CD4-positive, alpha-beta T cell treated with Interleukin-6 at 100 ng/mL for 8 hours (primary cell): ENCODE measurements at regions not wholly inside any gene's neighbourhood (a gene's known extent, or its start where the extent isn't known, plus 50 kb on each side); places are given as distances from the start of the nearest gene placed in this dataset.

Experiments
- DNase-seq: peaks from one replicate; pipeline ENCODE4 v3.0.0-alpha.2; 2020; ENCODE audit warnings: mixed read lengths, low spot score

DNA sequence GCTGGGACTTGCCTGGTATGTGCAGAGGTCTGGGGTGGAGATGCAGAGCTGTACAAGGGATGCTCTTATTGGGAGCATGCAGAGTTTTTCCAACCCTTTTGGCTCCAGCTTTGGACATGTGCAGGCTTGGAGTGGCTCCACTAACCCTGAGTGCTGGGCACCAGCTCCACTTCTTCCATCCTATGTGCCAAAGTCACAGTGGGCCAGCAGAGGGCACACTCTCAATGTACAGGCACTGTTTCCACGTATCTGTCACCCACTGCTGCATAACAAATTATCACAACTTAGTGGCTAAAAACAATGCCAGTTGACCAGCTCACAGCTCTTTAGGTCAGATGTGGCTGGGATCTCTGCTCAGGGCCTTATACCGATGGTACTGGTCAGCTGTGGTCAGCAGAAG lies 631.8 kb downstream of the AJAP1 start:
- DNase-seq = no peak

GRCh38 chr1:5274527-5274926 lies 620.1 kb downstream of the AJAP1 start:
- no peak for DNase-seq

- DNase-seq = no peak
Observed at GRCh38 chr1:5273280-5274003, 619.0 kb downstream of the AJAP1 start.

GRCh38 chr1:5272325-5272724 lies 617.9 kb downstream of the AJAP1 start:
- no peak for DNase-seq

DNA sequence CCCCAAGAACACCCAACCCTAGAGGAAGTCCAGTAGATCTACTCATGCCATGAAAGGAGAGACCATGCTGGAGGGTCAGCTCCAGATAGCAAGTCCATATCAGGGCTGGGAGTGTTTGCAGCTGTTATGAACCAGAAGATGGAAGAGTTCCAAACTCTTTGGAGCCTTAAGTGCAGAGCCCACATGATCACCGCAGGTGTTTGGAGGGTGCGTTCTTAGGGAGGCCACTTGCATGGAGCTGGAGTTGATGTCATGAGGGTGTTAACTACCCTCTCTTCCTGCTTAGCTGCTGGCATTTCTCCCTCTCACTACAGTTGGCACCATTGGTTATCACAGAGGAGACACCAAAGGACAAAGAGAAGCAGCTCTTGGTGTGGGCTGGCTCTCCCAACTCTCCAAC lies 616.9 kb downstream of the AJAP1 start:
- no peak for DNase-seq

GRCh38 chr1:5269901-5270300 lies 615.5 kb downstream of the AJAP1 start:
- DNase-seq = no peak

DNA sequence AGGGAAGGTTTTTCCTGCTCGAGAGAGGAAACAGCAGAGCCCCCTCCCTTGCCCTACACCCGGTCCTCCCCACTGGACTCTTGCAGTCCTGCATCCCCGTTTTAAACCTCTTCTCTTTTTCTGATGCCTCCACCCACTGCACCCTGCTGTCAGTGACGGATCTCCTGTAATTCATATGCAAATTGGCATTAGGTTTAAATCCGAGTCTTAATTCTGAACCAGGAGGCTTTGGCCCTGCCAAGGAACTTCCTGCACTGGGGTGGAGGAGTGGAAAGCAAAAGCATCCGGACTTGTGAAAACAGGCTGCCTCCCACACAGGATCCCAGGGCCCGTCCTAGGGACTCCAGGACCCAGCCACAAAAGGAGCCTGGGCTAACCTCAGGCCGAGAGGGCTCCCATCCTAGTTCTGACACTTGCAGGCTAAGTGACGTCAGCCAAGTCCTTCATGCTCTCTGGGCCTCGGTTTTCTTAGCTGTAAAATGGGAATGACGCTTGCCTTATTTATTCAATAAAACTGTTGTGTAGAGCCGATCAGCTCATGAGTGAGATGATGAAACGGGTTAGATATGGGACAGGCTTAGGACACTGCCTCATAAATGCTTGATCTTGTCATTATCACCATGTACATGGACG lies 613.3 kb downstream of the AJAP1 start:
- DNase-seq = no peak

DNA sequence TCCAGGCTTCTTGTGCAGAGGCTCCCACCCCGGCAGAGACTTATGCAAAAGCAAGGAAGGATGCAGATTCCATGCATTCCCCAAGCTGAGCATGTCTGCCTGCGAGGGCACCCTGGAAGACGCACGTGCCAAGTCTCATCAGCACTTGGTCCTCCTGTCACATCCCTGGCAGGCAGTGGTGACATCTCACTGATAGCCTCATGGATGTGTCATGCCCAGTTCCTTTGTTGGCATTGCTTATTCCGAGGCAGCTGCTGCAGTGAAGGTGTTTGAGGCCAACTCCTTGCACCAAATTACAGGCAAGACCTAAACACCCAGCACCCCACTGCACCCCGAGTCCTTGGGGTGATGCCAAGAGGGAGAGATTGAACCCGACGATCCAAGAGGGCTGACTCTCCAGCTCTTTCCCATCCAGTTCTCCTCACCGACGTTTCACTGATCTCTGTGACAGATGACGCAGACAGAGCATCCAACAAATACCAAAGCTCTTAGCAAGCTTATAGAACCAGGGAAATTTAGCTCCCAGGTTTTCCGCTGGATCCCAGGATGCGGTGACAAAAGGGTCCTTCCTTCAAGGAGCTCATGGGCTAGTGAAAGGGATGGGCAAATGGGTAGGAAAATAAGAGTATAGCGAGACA lies 611.1 kb downstream of the AJAP1 start:
- no peak for DNase-seq

- no peak for DNase-seq
Observed at GRCh38 chr1:5264476-5264875, 610.1 kb downstream of the AJAP1 start.

DNA sequence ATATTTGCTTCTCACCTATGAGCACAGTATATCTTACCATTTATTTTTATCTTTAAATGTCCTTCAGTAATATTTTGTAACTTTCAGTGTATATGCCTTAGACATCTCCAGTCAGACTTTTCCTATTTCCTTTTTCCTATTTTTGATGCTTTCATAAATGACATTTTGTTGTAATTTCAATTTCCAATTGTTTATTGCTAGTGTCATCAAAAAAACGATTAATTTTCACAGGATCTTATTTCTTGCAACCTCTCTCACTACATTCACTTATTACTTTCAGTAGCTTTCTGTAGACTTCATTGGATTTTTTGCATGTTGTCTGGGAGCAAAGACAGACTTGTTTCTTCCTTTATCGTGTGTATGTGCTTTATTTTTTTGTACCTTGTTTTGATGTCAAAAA lies 602.4 kb downstream of the AJAP1 start:
- DNase-seq = no peak

DNA sequence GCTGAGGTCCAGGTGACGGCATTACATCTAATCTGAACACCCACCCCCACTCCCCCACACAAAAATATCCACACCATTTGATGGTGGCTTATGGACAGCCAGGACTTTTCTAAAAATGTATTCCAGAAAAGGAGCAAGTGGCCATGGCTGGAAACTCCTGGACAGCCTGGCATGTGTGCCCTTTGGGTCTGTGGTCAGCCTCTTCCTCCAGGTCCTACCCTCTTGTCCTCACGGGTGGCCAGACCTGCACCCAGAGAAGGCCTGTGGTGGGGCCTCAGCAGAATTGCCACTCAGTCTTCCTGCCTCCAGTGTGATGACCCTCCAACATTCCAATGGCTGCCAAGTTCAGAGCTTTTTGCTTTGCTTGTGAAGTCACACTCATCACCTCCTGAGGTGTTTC lies 600.6 kb downstream of the AJAP1 start:
- DNase-seq = no peak

GRCh38 chr1:5254131-5254725 lies 599.8 kb downstream of the AJAP1 start:
- no peak for DNase-seq

GRCh38 chr1:5253036-5253435 lies 598.6 kb downstream of the AJAP1 start:
- no peak for DNase-seq

DNA sequence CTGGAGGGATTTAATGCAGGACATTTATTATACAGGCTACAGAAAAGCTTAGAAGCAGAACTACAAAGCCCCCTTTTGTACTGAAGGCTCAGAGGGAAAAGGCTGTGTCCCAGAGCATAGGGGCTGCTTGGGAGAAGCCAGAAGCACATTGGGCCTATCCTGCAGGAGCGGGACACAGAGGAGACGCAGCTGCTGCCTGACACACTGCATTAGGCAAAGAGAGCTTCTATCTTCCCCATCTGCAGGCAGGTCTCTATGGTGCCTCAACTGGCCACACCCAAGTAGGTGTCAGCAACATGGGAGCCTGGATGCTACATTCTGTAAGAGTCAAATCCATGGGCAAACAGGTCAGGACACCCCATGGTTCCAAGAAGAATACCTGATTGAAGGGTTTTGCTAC lies 595.9 kb downstream of the AJAP1 start:
- no peak for DNase-seq

DNA sequence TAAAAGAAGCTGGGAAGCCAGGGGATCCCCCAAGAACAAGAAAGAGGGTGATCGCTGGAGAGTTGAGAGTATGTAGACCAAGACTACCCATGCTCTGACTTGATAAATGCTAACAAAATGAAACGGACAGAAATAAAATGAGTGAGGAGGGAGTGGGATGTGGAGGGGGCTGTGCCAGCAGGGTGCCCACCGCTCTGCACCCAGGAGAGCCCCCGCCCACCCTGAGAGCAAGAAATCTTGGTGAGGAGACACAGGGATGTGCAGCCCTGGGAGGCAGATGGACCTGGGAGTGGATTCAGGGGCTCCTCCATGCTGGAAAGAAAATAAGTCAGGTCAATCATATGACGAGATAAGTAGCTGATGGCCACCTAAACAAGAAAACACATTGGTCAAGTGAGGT lies 590.9 kb downstream of the AJAP1 start:
- DNase-seq = no peak

DNA sequence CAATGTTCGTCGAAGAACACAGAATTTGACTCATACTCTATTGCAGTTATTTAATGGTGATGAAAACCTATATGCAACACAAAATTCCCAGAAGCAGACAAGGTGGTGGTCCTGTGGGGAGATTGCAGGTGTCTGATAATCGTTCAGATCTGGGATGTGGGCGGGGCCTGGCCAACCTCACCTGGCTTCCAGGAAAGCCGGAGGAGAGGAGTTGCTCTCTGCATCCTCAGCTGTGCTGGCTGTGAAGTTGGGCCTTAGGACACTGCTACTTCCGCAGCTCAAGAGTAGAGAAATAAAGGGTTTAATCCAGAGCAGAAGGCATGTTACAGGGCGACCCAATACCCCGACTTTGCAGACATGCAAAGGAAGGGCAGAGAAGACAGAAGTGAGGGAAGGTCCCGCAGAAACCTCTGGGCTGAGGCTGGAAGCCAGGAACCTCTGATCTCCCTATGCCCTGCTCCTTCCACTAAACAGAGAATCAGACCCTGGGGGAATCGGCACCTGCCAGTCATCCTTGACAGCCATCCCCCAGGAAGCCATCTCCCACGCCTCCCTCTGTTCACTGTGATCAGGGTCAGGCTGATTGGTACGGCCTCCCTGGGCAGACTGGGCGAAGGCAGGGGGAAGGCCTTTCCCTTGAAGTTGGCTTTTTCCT lies 590.3 kb downstream of the AJAP1 start:
- DNase-seq = no peak

DNA sequence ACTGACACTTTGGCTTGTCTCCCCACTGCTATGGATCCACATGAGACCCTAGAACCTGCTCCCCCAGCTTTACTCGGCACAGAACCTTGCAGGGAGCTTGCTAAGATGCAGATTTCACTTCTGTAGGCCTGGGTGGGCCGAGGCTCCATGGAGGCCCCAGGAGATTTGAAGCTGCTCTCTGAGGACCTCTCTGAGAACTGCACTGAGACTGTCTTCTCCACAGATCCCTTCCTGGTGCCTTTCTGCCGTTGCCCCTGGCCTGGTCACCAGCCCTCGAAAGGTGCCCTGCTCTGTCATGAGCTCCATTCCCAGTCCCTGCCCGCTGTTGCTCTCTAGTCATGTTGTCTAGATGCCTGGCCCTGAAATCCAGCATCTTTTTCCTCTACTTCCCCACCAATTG lies 588.4 kb downstream of the AJAP1 start:
- no peak for DNase-seq

- no peak for DNase-seq
Observed at GRCh38 chr1:5239911-5240310, 585.5 kb downstream of the AJAP1 start.

DNA sequence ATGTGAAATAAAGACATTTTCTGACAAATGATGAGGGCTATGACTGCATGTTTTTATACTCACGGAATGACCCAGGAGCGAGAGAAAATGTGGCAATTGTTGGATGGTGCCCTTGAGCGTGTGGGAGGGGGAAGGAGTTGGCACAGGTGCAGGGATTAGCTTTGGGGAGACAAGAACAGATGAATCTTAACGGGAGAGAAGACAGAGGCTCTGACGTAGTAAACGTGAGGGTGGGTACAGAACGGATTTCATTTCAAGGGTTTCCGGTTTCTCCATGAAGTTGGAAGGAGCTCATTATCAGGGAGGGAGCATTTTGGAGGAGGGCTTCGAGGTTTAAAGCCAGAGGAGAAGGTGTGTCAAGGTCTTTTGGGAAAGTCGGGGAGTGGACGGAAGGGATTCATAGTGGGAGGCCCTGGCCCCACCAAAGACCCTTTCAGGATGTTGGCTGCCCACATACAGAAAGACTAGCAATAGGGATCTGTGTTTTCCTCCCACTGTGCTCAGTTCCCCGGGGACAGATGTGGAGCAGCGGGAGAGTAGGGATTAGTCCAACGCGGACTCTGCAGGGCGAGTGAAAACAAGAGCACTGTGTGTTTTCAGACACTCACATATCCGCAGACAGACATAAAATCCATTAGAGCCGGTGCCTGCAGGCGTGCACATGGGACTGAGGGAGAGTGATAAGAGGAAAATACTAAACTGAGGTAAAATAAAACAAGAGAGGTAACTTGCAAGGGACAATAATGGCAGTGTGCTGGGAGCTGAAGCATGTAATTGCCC lies 584.1 kb downstream of the AJAP1 start:
- no peak for DNase-seq

GRCh38 chr1:5235355-5235899 lies 581.0 kb downstream of the AJAP1 start:
- DNase-seq = no peak

DNA sequence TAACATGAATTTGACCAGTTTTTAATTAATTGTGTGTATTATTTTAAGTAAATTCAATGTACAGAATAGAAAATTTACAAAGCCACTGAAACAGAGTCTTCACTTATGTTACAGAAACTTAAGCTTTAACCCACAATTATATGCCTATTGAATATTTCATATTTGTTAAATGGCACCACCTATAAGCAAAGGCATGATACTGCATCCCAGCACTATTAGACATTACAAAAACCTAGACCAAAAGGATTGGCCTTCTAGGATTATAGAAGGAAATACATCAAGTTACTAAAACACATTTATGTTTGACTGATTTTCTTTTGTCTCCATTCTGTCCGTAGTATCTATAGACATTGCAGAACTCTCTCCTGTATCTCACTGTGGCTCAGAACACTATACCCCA lies 578.1 kb downstream of the AJAP1 start:
- no peak for DNase-seq
